GM18517 (cell line): ENCODE measurements at regions not wholly inside any gene's neighbourhood (a gene's known extent, or its start where the extent isn't known, plus 50 kb on each side); places are given as distances from the start of the nearest gene placed in this dataset.

Experiments used
- ATAC-seq: cut with Tn5 transposase; IDR thresholded peaks from one replicate; pipeline ENCODE4 v1.9.1; 2021; ENCODE audit warnings: mild to moderate bottlenecking, moderate library complexity; ENCODE audit not compliant: unreplicated experiment

DNA sequence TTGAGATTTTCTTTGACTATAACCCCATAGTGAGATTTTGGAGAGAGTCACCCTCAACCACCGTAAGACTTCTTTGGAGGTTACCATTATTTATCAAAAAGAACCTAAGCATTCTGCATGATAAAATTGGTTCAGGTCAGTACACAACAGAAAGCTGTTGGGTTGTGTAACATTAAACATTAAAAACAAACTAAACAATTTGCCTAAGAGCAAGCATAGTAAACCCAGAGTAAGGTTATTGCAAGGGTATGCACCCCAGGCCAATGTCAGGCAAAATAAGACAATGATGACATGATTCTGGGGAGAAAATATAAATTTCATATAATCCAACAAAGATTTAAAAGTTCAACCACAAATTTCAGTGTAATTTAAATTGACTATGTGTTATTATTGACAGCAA, 472.4 kb downstream of the SH2D1A start:
- ATAC-seq, result no peak

DNA sequence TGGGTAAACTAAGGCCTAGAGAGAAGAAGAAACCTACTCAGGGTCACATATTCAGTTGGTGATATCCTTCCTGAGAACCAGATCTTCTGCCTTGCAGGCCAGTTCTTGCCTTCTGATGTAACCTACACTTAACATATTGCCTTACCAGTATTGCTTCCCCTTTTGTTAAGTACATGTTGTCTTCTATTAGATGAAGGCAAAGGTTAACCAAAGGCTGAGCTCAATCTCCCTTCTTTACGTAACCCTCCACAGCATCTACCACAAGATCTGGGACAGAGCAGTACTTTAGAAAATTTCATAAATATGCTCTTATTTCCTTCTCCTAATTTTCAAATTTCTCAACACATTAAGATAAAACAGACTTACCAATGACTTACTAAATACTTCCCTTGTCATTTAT, 474.4 kb downstream of the SH2D1A start:
- no peak for ATAC-seq

DNA sequence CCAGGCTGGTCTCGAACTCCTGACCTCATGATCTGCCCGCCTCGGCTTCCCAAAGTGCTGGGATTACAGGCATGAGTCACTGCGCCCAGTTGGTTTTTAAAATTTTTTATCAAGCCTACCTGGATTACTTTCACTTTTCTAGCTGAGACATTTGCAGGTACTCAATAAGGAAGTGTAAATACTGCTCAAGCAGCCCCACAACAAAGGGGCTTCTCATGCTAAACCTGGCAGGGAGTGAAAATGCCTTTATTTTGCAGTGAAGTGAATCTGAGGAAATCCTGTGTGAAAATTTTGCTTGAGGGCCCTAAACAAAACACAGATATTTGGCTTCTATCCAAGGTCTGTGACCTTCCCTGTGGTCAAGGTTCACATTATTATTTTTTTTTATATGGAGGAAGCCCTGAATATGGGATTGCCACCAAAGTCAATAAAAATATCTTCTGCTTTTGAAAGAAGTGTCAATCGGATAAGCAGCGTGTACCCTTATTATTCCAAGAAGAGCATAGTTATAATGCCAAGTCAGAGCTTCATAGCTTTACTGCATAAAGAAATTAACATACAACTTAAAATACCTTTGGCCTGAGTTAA, 481.0 kb downstream of the SH2D1A start:
- ATAC-seq, result no peak

DNA sequence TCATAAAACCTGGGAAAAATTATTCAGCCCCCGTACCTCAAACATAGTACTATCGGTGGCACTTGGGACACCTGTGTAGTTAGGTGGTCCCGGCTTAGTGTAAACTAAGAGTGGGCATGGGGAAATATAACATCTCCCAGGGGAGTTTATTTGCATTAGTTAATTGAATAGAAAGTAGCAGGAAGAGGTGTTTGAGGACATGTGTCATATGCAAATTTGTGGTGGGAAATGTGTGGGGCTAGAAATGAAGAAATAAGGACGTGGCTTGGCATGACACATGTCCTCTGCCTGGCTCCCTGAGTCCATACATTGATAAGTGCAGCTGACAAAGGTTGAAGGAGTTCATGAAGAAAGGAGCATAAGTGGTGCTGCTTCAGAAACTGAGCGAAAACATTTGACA, 483.6 kb downstream of the SH2D1A start:
- ATAC-seq, result peak; percentile 57

DNA sequence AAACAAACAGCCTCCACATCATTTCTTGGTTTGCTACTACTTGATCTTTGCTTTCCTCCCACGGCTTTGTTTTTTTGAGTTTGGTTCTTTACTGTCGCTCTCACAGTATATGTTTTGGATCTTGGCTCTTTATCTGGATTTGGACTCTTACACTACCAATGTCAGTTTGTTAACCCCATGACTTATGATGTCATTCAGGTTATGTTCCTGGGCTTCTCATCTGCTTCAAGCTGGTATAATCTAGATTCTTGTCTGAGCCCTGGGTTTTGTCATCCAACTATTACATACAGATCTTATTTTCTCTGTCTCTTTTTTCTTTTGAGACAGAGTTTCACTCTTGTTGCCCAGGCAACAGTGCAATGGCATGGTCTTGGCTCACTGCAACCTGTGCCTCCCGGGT, 482.9 kb upstream of the TEX13C start:
- ATAC-seq, result no peak

DNA sequence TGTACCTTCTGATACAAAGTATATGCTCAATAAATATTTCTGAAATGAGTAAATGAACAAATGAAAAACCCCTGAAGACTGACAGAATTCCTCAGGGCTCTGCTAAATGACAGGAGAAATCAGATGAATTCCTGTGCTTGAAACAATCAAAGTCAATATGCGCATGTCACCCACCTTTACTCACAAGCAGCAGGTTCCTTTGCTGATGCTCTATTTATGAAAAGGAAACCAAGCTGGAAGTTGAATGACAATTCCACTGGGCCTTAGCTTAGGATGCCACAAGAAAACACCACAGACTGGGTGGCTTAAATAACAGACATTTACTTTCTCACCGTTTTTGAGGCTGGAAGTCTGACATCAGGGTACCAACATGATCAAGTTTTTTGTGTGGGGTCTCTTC, 477.5 kb upstream of the TEX13C start:
- ATAC-seq, result no peak

DNA sequence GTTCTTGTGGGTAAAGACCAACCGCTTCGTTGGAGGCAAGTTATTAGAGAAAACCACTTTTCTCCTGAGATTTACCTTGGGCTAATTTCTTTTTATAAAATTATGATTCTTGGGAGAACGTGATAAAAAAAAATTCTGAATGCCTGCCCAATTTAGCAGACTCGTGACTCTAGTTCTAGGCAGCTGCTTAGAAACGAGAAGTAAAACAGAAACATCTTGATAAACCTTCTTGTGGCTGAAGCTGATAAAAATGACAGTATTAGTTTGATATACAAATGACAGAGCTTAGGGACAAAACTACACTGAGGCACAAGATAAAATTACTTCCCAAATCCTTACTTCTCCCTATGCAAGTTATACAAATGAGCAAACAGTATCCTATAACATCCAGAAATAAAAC, 458.9 kb upstream of the TEX13C start:
- no peak for ATAC-seq

DNA sequence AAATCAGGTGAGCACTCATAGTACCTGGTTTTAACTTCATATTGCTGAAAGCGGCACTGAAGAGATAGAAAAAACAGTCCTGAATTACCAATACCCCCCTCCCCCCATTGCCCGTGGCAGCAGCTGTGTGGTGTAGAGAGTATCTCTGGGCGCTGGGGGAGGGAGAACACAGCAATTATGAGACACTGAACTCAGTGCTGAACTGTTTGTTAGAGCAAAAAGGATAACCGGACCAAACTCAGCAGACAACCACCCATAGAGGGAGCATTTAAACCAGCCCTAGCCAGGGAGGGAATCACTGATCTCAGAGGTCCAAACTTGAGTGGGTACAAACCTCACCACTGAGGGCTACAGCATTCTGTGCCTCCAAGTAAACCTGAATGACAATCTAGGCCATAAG, 457.4 kb upstream of the TEX13C start:
- no peak for ATAC-seq

DNA sequence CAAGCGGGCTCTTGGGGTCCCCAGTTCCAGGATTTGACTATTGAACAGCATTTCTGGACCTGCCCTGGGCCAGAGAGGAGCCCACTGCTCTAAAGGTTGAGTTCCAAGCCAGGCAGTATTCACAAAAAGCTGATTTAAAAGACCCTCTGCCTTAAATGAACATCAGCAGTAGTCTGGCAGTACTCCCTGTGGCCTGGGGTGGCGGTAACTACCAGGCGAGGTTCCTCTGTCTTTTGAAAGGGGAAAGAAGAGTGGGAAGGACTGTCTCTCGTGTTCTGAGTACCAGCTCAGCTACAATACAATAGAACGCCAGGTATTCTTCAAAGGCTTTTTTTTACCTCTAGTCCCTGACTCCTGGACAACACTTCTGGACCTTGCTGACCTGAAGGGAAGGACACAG, 456.4 kb upstream of the TEX13C start:
- no peak for ATAC-seq

DNA sequence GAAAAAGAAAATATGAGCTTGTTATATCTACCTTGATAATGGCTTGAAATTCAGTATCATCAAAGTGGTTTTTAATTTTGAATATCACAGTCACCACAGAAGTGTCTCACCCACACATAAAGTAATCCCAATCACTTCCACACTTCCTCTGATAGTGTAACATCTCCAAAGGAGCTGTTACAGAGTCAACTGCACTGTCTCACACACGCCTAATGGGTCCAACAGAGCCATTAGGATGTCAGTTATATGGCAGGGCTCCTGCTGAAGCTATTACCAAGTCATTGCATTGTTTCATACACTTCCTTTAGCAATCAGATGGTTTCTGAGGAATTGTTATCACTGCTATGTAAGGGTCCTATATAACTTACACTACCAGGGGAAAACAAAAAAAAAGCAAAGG, 432.1 kb upstream of the TEX13C start:
- no peak for ATAC-seq

DNA sequence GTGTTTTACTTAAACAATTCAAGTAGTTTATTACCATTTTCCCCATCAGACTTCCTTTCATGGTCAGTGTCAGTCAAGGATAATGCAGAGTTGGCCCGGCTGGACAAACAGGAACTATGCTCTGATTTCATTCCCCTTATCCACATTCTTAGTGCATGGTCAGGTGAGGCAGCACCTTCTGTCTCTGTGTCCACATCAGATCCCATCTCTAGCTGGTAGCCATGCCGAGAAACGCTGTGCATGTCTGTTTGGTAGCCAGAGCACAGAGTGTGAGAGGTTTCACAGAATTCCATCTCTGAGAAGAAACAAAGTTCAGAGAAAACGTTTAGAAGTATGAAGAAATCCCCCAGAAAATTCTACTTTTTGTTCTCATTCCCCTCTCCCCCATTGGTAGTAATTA, 423.7 kb upstream of the TEX13C start:
- no peak for ATAC-seq

DNA sequence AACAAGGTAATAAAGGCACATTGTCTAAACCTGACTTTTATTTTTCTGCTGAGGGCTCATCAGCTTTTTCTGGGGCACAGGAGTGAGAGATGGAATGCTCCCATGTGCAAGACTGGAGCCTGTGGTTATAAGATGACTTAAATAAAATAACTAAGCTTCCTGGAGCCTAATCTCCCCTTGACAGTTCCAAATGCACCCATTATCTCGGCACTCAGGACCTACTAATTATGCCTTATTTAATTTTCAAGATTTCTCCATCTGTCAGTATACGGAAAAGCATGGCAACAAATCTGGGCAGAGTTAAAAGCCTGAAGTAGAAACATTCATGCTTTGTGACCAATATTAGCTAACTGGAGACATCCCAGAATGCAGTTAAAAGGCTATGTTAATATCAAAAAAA, 416.7 kb upstream of the TEX13C start:
- no peak for ATAC-seq

DNA sequence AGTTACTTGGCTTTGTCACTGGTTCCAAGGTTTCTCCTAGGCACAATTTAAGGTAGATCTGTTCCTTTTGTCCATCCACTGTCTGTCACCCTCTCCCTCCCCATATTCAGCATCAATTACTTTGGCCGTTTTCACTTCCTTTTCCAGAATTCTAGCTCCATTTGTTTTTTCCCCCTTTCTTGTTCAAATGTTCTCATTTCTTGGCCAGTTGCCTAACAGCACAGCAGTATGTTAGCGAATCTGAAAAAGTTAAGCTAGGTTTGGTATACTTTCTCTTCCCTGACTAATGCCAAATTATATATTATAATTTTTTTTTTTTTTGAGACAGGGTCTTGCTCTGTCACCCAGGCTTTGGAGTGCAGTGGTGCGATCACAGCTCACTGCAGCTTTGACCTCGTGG, 409.1 kb upstream of the TEX13C start:
- ATAC-seq, result no peak

DNA sequence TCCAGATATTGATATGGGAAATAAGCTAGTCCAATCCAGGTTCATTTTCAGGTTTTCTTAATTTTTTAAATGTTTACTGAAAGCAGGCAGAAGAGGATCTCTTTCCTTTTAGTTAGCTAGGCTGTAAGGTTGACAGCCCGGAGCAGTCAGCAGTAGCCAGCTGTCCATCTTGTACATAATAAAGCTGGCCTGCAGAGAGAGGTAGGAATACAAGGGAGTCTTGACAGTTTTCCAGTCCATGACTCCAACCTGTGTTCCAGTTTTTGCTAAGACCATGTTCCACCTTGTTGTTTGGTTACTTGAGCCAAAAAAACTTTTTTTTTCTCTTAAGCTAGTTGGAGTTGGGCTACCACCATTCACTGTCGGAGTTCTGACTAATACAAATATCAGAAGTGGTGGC, 402.7 kb upstream of the TEX13C start:
- no peak for ATAC-seq

DNA sequence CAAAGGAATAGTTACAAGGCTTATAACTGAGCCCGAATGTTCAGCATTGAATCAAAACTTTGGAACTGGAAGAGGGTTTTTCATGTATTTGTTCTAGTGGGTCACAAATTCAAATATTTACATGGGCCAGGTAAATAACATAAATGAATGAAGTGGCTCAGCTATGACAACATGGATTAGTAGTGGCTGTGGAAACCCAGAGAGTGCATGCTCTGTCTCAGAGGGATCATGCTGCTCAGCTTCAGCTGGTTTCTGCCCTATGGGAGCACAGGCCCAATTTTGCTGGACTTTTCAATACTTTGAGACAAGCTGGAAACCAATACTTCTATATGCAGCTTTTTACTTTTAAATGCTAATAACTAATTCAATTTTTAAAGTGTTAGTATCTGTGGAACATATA, 394.0 kb upstream of the TEX13C start:
- no peak for ATAC-seq

DNA sequence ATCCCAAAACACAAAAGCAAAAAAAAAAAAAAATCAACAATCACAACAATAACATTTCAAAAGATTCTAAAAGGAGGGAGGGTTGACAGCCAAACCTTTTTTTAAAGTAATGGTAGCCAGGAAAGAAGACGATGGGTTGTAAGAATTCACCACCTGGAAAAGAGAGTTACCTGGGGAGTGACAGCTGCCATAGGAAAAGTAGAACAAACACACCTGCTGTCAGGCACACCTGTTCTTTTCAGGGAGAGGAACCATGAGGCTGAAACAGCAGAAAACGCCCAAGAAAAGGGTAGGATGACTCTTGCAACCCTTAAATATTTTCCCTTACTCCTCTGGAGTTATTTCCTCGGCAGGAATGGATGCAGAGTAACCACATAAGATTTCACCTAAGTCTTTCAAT, 388.4 kb upstream of the TEX13C start:
- ATAC-seq, result no peak

DNA sequence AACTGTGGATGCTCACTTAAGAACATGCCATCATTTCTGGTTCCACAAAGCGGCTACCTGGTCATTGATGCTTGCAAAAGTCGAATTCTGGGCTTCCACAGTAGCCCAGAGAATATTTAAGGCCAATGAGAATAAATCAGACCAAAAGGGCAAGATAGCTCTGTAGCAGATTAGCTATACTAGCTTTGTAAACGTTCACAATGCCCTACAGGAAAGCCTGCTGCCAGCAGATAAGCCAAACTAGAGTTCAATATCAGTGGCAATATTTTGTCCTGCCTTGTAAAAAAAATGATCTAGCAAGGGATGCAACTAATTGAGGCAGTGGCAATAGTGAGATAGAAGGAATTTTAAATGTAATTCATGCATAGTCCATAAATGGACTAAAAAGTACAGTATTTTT, 387.7 kb upstream of the TEX13C start:
- no peak for ATAC-seq

DNA sequence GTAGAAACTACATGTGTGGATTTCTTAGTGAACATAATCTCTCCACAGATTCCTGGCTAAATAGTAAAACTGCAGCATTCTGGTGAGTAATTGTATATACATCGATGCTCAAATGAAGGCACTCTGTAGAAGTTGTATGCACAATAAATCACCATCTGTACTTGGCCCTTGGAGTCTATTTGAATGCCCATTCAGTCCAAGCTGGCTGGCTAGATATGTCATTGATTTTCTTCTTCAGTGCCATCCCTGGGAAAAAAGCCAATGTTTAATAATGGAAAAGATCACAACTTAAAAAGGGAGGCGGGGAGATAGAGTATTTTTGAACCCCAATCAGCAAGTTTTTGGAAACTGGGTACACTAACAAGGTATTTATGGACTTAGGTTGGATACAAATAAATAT, 381.0 kb upstream of the TEX13C start:
- ATAC-seq, result no peak

DNA sequence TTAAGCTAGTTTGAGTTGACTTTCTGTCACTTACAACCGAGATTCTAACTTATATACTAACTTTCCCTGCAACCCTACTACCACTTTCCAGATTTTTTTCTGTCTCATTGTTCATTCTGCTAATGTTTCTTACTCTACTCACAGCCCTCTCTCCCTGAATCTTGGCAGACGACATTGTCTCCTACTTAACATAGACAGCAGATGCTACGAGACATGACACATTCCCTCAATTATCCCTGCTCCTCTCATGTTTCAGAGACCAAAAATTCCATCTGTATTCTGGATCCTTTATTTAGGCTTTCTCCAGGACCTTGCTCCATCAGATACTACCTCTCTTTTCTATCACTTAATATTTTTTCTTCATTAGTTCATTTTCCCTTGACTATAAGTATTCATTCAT, 379.1 kb upstream of the TEX13C start:
- no peak for ATAC-seq

DNA sequence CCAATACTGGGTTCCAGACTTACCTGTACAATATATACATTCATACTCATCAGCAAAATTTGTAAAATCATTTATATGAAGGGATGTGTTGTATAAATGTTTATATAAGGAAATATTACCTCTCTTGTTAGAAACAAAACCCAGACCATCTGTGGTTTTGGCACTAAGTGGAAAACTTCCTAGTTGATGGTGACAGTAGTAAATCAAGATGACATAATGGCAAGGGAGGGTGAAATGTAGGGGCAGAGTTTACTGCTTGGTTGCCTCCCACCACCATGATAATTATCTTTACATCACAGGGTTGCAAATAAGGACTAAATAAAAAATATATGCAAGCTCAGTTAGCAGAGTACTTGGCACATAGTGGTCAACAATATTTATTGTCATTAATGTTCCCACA, 365.3 kb upstream of the TEX13C start:
- ATAC-seq, result no peak

DNA sequence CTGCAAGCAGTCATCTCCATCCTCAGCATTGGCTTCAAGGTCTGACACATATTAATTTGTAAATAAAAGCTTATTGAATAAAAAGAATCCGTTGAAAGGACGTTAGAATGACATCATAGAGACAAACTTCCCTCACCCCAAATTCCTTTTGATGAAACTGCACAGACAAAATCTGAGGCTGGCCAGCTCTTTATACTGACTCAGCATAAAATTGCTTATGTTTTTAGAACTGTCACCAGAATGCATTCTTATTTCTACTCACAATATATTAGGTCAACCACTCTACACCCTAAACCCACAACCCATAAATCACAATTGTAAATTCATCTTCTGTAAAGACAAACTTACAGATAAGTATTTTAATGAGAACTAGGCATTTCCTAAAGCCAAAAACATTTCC, 359.2 kb upstream of the TEX13C start:
- ATAC-seq, result no peak

DNA sequence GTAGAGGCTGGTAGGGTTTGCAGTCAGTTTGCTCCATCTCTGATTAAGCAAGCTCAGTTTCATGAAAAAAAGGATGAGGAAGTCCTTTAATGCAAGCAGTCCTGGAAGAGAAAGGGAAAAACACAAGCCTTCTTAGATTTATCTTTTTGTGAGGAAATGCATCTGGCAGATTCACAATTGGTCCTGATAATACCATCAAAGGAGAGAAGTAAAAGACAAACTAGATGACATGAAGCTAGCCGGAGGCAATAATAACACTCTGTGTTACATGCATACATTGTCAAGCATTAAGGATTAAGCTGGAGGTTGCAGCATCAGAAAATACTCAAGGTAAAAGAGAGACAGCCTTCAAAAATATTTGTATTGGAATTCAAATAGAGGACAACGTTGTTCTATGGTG, 356.0 kb upstream of the TEX13C start, which contains the start of gene TENM1:
Gene TENM1 (minus strand): TSS at position 101 of the 400 bp plus-strand sequence.
- ATAC-seq, result no peak

DNA sequence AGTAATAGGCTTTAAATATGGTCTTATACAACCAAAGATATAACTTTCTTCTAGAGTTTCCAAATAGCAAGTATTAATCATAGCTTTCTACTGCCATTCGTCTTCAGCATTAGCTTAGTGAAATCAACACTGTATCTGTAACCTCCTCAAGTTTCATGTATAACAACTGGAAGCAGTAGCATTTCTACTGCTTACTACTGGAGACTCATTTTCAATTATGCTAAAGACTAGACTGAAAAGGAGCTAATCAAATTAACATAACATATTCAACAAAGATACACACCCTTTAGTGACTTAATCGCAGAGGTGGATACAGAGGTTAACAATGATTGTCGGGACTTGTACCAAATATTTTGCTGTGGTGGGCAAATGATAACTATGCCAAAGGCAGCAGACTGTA, 344.2 kb upstream of the TEX13C start:
- ATAC-seq, result no peak

DNA sequence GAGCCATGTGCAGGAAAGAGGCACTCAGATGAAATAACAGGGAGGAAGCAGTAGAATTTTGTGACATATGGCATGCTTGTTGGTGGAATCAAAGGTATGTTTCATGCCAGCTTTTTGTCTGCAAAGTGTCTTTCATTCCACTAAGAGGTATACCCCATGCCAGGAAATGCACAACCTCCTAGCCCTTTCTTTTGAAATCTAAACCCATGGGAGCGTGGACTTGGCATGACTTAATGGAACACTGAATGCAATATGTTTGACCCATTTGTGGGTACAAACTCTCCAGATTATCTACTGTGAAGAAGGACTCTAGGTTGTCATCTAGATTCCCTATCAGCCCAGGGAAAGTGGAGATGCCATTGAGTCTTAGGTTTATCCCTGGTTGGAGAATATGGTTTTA, 338.3 kb upstream of the TEX13C start:
- ATAC-seq, result no peak
